ENCODE measurements at regions not wholly inside any gene's neighbourhood (a gene's known extent, or its start where the extent isn't known, plus 50 kb on each side); places are given as distances from the start of the nearest gene placed in this dataset.

DNA sequence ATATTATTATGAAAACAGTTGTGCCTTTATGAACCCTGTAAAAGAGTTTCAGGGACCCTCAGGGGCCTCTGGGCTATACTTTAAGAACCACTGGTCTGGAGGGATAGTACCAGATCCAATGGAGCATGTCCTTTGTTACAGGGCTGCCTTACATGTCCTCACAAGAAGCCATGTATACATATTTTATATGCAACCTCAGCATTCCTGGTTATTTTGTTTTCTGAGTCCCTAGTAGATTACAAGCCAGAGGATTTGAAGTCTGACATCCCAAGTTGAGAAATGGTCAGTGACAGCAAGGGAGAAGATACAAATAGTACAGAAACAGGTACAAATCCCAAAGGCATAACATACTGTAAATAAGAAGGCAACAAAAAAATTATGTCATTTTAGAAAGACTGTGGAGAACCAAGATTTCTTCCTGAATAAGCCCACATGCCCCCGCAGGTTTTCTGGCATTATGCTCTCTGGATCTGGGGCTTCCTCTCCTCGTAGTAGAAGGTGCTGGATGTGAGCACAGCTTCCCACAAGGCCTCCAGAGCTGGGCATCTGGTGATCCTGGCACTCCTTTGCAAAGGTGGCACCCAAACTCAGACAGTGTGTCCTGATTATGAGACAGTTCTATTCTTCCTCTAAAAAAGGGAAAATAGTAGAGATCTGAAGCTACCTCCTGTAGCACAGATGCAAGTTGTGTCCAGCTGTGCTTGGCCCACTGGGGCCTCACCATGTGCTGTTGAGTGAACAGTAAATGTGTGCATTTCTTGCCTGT, 114.0 kb downstream of the NR1D2 start:
- H3K36me3 ChIP-seq: no peaks in the 10 kb centered on the region
- TF ChIP-seq, protein P1, sequence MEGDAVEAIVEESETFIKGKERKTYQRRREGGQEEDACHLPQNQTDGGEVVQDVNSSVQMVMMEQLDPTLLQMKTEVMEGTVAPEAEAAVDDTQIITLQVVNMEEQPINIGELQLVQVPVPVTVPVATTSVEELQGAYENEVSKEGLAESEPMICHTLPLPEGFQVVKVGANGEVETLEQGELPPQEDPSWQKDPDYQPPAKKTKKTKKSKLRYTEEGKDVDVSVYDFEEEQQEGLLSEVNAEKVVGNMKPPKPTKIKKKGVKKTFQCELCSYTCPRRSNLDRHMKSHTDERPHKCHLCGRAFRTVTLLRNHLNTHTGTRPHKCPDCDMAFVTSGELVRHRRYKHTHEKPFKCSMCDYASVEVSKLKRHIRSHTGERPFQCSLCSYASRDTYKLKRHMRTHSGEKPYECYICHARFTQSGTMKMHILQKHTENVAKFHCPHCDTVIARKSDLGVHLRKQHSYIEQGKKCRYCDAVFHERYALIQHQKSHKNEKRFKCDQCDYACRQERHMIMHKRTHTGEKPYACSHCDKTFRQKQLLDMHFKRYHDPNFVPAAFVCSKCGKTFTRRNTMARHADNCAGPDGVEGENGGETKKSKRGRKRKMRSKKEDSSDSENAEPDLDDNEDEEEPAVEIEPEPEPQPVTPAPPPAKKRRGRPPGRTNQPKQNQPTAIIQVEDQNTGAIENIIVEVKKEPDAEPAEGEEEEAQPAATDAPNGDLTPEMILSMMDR (IDR thresholded peaks at IDR 0.05): no peak
- H3K27me3 ChIP-seq (ENCODE audit: low read depth): no peaks in the 10 kb centered on the region
- H3K9me3 ChIP-seq: no peaks in the 10 kb centered on the region
- no peak for DNase-seq
- peaks cover 18% of the 10 kb centered on the region for H3K4me1 ChIP-seq
- no peak overlapping the region for H3K4me3 ChIP-seq
- H3K27ac ChIP-seq: peak overlapping the region; percentile 67
- peak; percentile 44 to 49 for ATAC-seq
- intact Hi-C loops (cut with DNase I): no loop called here

DNA sequence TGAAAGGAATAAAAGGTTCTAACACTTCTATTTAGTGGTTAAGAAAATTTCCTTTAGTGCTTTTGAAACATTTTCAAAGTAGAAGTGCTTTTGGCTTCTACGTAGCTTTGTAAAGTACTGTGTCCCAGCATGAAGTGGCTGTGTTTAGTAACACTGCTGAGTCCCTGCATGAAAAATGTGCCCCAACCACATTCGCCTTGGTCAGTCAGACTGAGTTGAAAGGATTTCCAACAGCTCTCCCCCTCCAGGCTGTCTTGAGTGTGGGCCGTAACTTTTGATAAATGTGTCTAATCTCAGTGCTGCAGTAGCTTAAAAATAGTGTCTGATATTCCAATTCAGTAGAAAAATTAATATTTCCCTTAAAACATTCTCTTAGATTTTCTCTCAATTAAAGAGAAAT, 115.0 kb downstream of the NR1D2 start:
- TF ChIP-seq, protein P1 (IDR thresholded peaks at IDR 0.05): peak; percentile 10
- Histone ChIP-seq H3K4me1 (peaks cover 18% of the 10 kb centered on the region), H3K9me3 (no peaks in the 10 kb centered on the region), H3K27ac (peak overlapping the region; percentile 67), H3K36me3 (no peaks in the 10 kb centered on the region), H3K27me3 (ENCODE audit: low read depth) (no peaks in the 10 kb centered on the region), H3K4me3 (no peak overlapping the region)
- ATAC-seq: peak; percentile 98 to 100
- intact Hi-C loops (cut with DNase I): no loop called here
- peak; percentile 66 for DNase-seq

DNA sequence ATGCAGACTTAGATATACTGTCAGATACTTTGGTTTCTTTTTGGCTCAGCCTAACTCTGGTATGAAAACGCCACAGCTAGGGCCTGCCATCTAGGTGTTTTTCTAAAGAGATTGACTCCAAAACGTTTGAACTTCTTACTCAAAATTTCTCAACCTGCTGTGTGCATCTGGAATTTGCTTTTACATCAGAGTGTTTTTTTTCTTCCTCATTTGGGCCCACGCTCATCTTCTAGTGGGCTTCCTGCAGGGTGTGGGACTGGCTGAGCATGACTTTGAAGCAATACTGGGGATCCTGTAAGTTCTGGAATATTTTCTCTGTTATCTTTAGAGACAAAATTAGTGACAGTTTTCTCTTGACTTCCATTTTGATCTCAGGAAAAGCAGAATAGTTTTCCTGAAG, 117.8 kb downstream of the NR1D2 start:
- Histone ChIP-seq H3K9me3 (no peaks in the 10 kb centered on the region), H3K4me1 (peaks cover 18% of the 10 kb centered on the region), H3K36me3 (no peaks in the 10 kb centered on the region), H3K27ac (no peak overlapping the region), H3K4me3 (no peak overlapping the region), H3K27me3 (ENCODE audit: low read depth) (no peaks in the 10 kb centered on the region)
- DNase-seq (no peak), ATAC-seq (no peak)
- intact Hi-C loops (cut with DNase I): no loop called here
- TF ChIP-seq, protein P1 (IDR thresholded peaks at IDR 0.05): no peak
